Kidney (tissue), 13 donors: ENCODE measurements at regions not wholly inside any gene's neighbourhood (a gene's known extent, or its start where the extent isn't known, plus 50 kb on each side); places are given as distances from the start of the nearest gene placed in this dataset.

ENCODE experiments used
- DNase-seq, 5 donors: peaks; one replicate each; pipeline ENCODE4 v3.0.0-alpha.2; 2013 to 2020
- FAIRE-seq: peaks from 2 replicates; lab custom pipeline; 2012; peaks lifted over from hg19 to GRCh38; lab: Jason Lieb, UNC
- H3K27ac ChIP-seq, 2 donors: one replicate each; pipeline ENCODE4 v1.7.0; 2013; ENCODE audit warnings: low read depth in 2 of 2, low read length in 2 of 2, inconsistent platforms in 1 of 2
- H3K27me3 ChIP-seq: one replicate; pipeline ENCODE4 v1.7.1; 2013; ENCODE audit warnings: low read length, inconsistent platforms; ENCODE audit not compliant: control insufficient read depth, insufficient read depth
- H3K36me3 ChIP-seq, 3 donors: one replicate each; pipeline versions ENCODE4 v1.7.0 to v1.7.1; 2013; ENCODE audit warnings: low read length in 3 of 3, control low read depth in 1 of 3, inconsistent platforms in 1 of 3; ENCODE audit not compliant: insufficient read depth in 3 of 3, control insufficient read depth in 2 of 3
- H3K4me1 ChIP-seq, 3 donors: one replicate each; pipeline versions ENCODE4 v1.7.0 to v1.7.1; 2013; ENCODE audit warnings: low read length in 3 of 3, inconsistent platforms in 1 of 3, low read depth in 1 of 3; ENCODE audit not compliant: control insufficient read depth in 2 of 3, insufficient read depth in 2 of 3
- H3K4me3 ChIP-seq, 3 donors: one replicate each; pipeline versions ENCODE4 v1.7.0 to v1.8.1; 2013; ENCODE audit warnings: low read length in 3 of 3, control low read depth in 1 of 3, inconsistent platforms in 1 of 3
- H3K9ac ChIP-seq, 3 donors: one replicate each; pipeline versions ENCODE4 v1.7.0 to v1.7.1; 2013; ENCODE audit warnings: low read length in 3 of 3, control low read depth in 1 of 3, inconsistent platforms in 1 of 3
- H3K9me3 ChIP-seq, 3 donors: one replicate each; pipeline versions ENCODE4 v1.7.0 to v1.7.1; 2013; ENCODE audit warnings: low read length in 3 of 3, control low read depth in 1 of 3, inconsistent platforms in 1 of 3; ENCODE audit not compliant: control insufficient read depth in 2 of 3, insufficient read depth in 1 of 3
- intact Hi-C: fragments of 100-400 bp; cut with DNase I; formaldehyde crosslinking; loops from one replicate; pipeline ENCODE4 v1.11.1; 2022
- TF ChIP-seq, protein P1 (sequence below): IDR thresholded peaks from 3 replicates; pipeline ENCODE4 v1.5.1; 2012; ENCODE audit warnings: mild to moderate bottlenecking, moderate library complexity, borderline replicate concordance; ENCODE audit not compliant: insufficient read depth; ENCODE audit errors: extremely low read depth
- donor health status: control.
- donor health status: control.
- donor health status: control.
- donor health status: control.
- donor health status: control.
- donor health status: DM: yes; HTN: yes; CAD: no.
- donor health status: Normal renal cell carcinoma (clear cell type).

DNA sequence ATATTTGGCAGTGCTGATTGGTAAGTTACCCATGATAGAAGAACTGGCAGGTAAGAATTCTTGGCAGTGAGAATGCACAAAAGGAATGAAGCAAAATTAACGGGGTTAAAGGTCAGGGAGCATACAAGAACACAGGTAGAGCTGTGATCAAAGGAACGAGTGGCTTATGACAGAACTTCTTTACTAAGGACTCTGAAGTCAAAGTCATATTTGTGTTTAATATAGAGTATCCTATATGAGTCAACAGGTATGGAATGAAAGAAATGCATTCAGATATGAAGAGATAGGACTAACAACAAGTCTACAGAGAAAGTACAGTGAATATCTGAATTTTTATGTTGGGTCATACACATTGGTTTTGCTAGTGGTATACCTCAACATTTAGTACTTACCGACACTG lies 209.0 kb upstream of the CITED2 start:
- Histone ChIP-seq H3K27me3 (no peaks in the 10 kb centered on the region), H3K27ac (no peak overlapping the region), H3K4me3 (no peak overlapping the region), H3K4me1 (peaks cover 6 to 28% (median 6%) of the 10 kb centered on the region in 3 donors), H3K36me3 (no peaks in the 10 kb centered on the region), H3K9ac (no peak overlapping the region), H3K9me3 (no peaks in the 10 kb centered on the region)
- FAIRE-seq (no peak), DNase-seq (no peak)
- intact Hi-C loops, result no loop called here
- TF ChIP-seq, protein P1, sequence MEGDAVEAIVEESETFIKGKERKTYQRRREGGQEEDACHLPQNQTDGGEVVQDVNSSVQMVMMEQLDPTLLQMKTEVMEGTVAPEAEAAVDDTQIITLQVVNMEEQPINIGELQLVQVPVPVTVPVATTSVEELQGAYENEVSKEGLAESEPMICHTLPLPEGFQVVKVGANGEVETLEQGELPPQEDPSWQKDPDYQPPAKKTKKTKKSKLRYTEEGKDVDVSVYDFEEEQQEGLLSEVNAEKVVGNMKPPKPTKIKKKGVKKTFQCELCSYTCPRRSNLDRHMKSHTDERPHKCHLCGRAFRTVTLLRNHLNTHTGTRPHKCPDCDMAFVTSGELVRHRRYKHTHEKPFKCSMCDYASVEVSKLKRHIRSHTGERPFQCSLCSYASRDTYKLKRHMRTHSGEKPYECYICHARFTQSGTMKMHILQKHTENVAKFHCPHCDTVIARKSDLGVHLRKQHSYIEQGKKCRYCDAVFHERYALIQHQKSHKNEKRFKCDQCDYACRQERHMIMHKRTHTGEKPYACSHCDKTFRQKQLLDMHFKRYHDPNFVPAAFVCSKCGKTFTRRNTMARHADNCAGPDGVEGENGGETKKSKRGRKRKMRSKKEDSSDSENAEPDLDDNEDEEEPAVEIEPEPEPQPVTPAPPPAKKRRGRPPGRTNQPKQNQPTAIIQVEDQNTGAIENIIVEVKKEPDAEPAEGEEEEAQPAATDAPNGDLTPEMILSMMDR, result no peak

DNA sequence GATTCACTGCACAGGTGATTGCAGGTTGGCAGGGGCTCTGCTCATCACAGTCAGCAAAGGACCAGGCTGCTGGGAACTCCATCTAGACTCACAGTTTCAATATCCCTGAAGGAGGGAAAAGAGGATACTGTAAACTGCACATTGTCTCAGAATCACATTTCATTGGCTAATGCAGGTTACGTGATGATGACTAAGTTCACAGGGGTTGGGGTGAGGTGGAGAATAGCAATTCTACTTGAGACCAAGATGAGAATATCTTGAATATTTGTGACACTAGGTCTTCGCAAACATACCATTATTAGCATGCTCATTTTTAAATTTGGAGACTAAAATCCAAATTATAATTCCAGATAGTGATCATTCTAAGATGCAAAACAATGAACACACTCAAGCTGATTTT lies 208.5 kb upstream of the CITED2 start:
- intact Hi-C loops, result no loop called here
- FAIRE-seq (no peak), DNase-seq (no peak)
- TF ChIP-seq, protein P1, result no peak
- H3K4me3 ChIP-seq, result no peak overlapping the region
- no peaks in the 10 kb centered on the region for H3K36me3 ChIP-seq
- H3K9me3 ChIP-seq, result no peaks in the 10 kb centered on the region
- no peaks in the 10 kb centered on the region for H3K27me3 ChIP-seq
- H3K4me1 ChIP-seq, result peaks cover 3 to 25% (median 5%) of the 10 kb centered on the region in 3 donors
- H3K9ac ChIP-seq, result no peak overlapping the region
- no peak overlapping the region for H3K27ac ChIP-seq

DNA sequence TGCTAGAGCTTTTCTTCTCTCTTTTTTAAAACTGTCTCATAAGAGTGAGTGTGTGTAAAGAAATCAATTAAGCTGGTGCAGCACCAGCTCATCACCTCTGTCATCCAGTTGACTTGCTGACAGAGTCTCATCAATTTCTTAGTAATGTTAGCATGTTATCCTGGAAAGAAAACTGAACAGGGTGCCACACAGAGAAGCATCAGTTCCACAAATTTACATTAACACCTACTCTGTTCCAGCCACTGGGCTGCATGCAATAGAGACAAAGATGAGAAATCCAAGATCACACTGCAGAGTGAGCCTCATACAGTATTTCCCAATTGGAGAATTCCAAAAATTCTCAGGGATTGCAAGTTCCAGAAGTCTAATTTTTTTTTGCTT lies 207.0 kb upstream of the CITED2 start:
- Histone ChIP-seq H3K36me3 (no peaks in the 10 kb centered on the region), H3K27ac (no peak overlapping the region), H3K9me3 (no peaks in the 10 kb centered on the region), H3K9ac (no peak overlapping the region), H3K4me3 (no peak overlapping the region), H3K27me3 (no peaks in the 10 kb centered on the region), H3K4me1 (peaks cover 0 to 18% (median 11%) of the 10 kb centered on the region in 3 donors)
- no peak for FAIRE-seq
- TF ChIP-seq, protein P1, result no peak
- no peak for DNase-seq
- intact Hi-C loops, result no loop called here
